ENCODE measurements at regions not wholly inside any gene's neighbourhood (a gene's known extent, or its start where the extent isn't known, plus 50 kb on each side); places are given as distances from the start of the nearest gene placed in this dataset.

DNA sequence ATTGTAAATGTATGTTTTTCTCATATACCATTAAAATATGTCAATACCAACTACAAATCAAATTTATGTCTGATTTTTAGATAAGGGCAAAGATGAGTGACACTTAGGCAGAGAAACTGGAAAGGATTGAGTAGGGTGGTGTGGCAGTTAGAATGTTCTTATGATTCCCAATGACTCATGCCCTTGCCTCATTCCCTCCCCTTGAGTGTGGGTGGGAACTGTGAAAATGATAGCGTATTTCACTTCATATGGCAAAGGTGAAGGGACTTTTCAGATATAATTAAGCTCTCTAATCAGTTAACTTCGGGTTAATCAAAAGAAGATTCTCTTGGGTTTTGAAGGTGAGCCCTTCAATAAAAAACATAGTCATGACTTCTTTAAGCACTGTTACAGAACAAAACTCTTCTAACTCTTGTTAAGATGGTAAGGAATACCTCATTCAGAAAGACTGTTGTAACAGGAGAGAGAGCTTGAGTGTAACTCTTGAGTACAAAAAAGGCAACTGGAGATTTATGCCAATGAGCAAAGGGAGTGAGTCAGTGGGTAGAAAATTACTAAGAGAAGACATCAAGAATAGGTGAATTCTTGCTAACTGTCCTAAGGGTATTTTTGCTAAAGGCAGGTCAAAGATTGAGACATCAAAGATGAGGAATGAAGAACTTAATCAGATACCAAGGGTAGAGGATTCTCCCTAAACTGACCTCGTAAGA lies 329.5 kb downstream of the KCTD8 start:
- no peaks in the 10 kb centered on the region for H3K4me1 Mint-ChIP-seq
- ATAC-seq = no peak
- H3K27ac Mint-ChIP-seq = no peak overlapping the region
- H3K4me3 Mint-ChIP-seq = no peak overlapping the region
- H3K9me3 Mint-ChIP-seq = no peaks in the 10 kb centered on the region
- no peaks in the 10 kb centered on the region for H3K36me3 Mint-ChIP-seq
- H3K27me3 Mint-ChIP-seq = no peaks in the 10 kb centered on the region

- H3K4me3 Mint-ChIP-seq = no peak overlapping the region
- H3K27ac Mint-ChIP-seq = no peak overlapping the region
- no peaks in the 10 kb centered on the region for H3K4me1 Mint-ChIP-seq
- H3K27me3 Mint-ChIP-seq = no peaks in the 10 kb centered on the region
- ATAC-seq = no peak
- H3K36me3 Mint-ChIP-seq = no peaks in the 10 kb centered on the region
- H3K9me3 Mint-ChIP-seq = no peaks in the 10 kb centered on the region
Observed at GRCh38 chr4:44120646-44121045, 328.0 kb downstream of the KCTD8 start.

DNA sequence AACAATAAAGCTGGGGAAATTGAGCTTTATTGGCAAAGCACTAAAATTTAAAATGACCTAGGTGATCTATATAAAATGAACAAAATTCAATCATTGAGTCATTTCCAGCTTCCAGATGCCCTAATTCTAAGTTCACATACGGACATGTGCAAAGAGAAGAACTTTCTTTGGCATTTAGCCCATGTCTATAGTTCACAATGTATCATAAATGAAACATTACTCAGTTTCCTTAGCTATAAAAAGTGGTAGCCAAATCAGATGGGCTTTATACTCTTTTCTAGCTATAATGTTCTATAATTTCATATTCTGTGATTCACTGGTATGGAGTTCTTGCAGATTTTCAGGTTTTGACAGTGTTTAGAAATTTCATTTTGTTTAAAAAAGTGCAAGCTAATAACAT lies 327.4 kb downstream of the KCTD8 start:
- H3K4me1 Mint-ChIP-seq = no peaks in the 10 kb centered on the region
- H3K4me3 Mint-ChIP-seq = no peak overlapping the region
- H3K9me3 Mint-ChIP-seq = no peaks in the 10 kb centered on the region
- no peak for ATAC-seq
- no peaks in the 10 kb centered on the region for H3K36me3 Mint-ChIP-seq
- no peak overlapping the region for H3K27ac Mint-ChIP-seq
- H3K27me3 Mint-ChIP-seq = no peaks in the 10 kb centered on the region
